ENCODE measurements at regions not wholly inside any gene's neighbourhood (a gene's known extent, or its start where the extent isn't known, plus 50 kb on each side); places are given as distances from the start of the nearest gene placed in this dataset.

DNA sequence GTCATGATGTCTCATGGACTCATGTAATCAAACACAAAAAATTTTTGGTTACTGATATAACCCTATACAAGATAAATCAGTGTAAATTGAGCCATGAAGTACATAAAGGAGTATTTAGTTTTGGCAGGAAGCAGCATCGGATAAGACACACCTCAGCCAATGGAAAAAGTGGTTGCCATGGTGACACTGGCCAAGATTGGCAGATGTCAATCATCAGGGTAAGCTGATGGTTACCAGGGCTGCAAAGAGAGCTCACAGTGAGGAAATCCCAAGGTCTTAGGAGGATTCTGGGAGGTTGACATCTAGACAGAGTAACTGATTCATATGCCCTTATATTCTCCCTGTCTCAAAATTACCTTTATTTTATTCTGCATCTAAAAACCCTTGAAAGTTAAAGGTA lies 203.8 kb upstream of the PCSK2 start:
- DNase-seq, result no peak

GRCh38 chr20:17023806-17024205 lies 203.0 kb upstream of the PCSK2 start:
- no peak for DNase-seq

DNA sequence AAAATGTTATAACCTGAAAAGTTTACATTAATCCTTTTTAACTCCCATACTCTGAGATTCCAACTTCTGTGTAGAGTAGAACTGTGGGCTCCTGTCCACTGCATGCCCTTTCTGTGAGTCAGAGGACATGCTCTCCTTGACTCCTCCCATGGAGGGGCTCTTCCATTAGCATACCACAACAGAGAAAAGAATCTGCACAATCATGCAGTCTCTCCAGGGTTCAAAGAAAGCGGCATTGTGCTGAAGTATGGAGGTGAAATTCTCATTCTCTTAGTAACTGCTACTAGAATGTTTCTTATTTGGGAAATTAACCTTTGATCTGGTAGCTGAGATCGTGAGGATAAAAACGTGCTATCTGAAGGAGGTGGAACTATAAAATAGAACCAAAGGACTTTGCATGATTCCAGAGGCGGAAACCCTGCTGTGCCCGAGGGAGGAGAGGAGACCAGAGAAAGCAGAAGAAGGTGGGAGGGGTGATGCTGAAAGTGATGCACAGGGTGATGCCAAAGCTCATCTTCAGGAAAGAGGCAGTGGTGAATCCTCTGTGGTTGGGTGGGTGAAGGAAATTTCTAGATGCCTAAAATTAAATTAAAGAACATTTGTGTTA lies 202.2 kb upstream of the PCSK2 start:
- peak; percentile 85 for DNase-seq

DNA sequence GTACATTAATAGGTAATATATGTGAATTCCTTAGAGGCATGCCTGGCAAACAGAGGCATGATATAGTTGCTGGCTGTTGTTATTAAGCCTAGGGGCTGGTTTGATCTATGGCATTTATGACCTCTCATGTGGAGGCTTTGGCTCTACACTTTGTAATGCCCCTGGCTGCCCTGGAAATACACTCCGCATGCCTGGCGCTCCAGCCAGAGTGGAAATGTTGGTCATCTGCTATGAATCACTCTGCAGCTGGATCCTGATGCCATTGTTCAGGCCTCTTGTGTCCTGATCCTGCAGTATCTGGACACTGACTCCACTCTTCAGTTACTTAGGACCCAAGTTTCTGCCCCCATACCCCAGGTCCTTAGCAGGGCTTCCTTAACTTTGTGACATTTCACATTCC lies 200.5 kb upstream of the PCSK2 start:
- no peak for DNase-seq

- DNase-seq, result no peak
These were observed 197.1 kb upstream of the PCSK2 start for GRCh38 chr20:17029698-17030097.

DNA sequence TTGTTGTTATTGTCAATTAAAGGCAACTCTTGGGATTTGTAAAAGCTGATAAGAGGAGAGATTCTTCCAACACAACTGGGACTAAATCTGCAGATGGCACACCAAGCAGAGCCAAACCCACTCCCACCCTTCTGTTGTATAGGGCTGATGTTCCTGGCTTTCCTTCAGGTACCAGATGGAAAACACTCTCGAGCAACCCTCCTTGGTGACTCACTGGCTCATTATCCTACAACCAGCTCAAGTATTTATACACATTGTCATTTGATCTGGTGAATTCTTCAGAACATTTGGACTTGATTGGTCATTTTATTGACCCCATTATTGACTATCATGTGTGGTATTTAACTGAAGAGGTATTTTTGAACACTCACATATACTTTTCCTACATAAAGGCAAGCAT lies 190.3 kb upstream of the PCSK2 start:
- DNase-seq, result peak; percentile 35

DNA sequence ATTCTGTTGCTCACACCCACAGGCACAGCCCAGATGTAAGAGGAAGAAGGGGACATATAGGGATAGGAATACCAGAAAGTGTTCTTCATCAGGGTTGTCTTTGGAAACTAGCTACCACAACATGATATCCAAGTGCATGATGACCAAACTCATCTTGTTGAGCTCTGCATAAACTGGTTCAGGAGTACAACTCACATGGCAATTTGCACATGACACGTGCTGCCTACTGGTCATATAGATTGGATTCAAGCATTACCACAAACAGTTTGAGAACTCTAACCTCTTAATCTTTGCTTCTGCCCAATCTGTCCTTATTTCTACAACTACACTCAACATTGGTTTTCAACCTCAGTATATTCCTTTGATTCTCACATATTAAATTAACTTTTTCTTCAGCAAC lies 184.7 kb upstream of the PCSK2 start:
- DNase-seq, result no peak

- no peak for DNase-seq
These were observed 183.5 kb upstream of the PCSK2 start for GRCh38 chr20:17043323-17043722.

DNA sequence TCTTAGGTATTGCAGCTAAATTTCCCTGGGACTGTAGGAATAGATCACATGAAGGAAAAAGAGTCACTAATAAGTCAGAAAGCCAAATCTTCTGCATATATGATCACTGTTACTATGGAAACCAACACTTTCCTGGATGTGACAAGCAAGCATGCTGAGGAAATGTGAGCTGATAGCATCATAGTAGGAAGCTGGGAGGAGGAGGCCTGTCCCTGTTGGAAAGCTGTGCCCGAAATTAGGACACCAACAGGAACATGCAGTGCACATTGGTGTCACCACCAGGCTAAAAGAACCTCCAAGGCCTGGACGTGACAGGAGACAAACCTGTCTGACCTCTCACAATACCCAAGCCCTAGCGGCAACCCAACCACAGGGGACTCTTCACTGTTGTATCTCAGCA lies 181.9 kb upstream of the PCSK2 start:
- no peak for DNase-seq

GRCh38 chr20:17059465-17059864 lies 167.4 kb upstream of the PCSK2 start:
- peak; percentile 47 for DNase-seq

GRCh38 chr20:17061715-17062114 lies 165.1 kb upstream of the PCSK2 start:
- no peak for DNase-seq

DNA sequence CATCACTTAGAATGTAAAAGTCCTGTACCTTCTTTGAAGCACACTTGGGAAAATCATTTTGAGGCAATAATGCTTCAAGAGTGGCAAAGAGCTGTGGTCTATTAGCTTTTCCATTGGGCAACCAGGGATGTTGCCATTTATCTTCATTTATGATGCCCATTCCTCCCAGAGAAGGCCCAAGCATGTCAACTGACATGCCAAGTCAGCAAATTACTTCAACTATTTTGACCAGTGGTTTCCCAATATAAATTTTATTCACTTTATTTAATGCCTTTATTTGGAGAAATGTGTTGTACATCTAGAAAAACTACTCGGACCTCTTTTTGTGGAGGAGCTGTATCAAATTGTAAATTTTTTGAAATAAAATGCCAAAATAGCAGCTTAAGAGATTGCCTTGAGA lies 164.1 kb upstream of the PCSK2 start:
- no peak for DNase-seq

- no peak for DNase-seq
These were observed 159.9 kb upstream of the PCSK2 start for GRCh38 chr20:17066902-17067301.

DNA sequence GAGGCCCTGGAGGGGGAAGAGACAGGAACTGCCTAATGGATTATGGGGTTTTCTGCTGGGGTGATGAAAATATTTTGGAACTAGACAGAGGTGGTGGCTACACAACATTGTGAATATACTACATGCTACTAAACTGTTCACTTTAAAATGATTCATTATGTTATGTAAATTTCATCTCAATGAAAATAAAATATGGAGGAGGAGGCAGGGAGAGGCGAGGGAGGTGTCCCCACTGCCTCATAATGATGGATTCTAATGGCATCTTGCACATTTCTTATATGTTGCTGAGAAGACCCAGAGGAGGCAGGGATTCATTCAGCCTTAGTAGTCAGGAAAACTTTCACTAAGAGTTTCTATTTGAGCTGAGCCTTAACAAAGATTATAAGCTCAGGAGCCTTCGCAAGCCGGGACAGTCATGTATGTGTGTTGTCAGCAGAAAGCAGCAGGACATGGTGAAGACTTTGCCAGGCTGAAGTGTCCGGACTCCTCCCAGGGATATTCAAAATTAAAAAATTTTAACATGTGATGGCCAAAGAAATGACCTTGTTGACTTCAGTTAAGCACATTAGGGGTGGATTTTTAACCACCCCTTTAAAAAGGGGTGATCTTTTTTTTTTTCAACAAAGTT lies 158.6 kb upstream of the PCSK2 start:
- DNase-seq, result no peak

DNA sequence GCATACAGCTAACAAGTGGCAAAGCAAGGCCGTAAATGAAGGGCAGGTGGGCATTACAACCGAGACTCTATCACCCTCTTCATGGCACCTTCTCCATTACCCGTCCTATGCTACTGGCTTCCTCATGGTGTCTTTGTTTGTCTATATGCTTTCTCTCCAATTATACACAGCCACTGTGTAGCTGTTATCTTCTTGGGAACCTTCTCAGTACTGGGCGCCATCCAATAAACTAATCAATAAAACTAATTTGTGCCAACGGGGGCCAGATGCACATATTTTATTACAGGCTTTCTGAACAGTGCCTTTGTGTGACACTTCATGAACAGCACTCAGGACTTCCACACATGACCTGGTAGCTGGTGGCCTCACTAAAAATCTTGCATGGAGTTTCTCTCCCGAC lies 149.8 kb upstream of the PCSK2 start:
- no peak for DNase-seq

DNA sequence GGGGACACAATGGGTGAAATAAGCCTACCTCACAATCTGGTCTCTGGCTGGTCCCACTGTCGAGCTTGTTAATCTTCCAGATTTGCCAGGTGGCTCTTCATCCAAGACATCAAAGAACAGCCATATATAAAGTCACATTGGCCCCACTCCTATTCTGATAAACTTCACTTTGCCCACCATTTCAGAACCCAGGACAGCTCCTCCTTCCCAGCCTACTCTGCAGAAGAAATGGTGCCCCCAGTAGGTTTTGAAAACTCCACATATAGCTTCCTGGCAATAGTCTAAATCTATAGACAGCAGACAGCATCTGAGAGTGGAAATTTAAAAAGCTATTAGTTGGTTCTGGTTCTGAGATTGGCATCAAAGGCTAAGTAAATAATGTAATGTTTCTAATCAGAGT lies 143.1 kb upstream of the PCSK2 start:
- peak; percentile 14 for DNase-seq

DNA sequence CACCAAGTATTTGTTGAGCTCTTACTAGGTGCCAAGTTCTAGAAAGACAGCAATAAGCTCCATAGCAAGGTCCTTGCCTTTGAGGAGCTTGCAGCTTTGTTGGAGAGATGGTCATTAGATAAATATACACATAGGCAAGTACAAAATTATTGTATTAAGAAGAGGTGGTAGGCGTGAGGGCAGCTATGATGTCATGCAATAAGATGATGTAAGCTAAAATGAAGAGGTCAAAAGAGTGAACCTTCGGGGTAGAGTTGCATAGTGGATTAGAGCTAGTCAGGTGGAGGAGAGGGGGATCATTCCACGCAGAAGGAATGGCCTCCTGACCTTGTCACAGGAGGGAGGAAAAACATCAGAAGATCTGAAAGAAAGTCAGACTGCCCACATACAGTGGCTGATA lies 141.9 kb upstream of the PCSK2 start:
- DNase-seq, result no peak

GRCh38 chr20:17093782-17094181 lies 133.1 kb upstream of the PCSK2 start:
- no peak for DNase-seq

GRCh38 chr20:17097603-17098002 lies 129.2 kb upstream of the PCSK2 start:
- DNase-seq, result no peak

GRCh38 chr20:17100506-17100905 lies 126.3 kb upstream of the PCSK2 start:
- DNase-seq, result no peak

DNA sequence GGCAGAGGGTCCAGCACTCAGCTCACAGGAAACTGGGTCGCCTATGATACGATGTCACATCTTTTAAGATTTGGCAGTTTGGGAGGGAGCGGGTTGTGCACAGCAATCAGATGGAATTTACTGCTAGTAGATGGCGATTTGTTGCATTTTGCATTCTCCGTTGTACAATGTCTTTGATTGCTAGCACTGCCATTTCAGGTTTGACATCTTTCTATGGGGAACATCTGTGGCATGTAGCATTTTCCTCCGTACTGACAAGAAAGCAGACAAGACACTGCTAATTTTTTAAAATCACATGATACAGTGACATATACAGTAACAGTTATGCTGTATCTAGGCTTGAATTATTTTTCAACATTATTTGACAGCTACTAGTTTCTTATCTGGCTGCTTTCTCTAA lies 119.7 kb upstream of the PCSK2 start:
- DNase-seq, result no peak

DNA sequence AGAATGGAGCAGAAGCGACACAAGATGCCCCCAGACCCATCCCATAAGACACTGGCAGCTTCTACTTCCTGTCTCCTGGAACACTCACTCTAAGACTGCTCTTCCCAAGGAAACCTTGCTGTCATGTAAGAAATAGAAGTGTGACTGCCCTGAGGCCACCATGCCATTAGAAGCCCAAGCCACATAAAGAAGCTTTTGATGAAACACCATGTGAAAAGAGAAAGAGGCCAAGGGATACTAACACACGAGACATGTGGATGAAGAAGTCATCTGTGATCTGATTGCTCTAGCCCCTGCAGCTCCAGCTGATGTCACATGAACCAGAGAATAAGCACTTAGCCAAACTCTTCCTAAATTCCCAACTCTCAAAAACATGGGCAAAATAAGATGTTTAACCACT lies 117.9 kb upstream of the PCSK2 start:
- no peak for DNase-seq

GRCh38 chr20:17109307-17109706 lies 117.5 kb upstream of the PCSK2 start:
- no peak for DNase-seq

GRCh38 chr20:17128206-17128605 lies 98.6 kb upstream of the PCSK2 start:
- DNase-seq, result no peak

- no peak for DNase-seq
These were observed 97.8 kb upstream of the PCSK2 start for GRCh38 chr20:17129089-17129488.

Measured in fibroblast of skin of abdomen (primary cell).